SK-N-DZ (cell line): ENCODE measurements at regions not wholly inside any gene's neighbourhood (a gene's known extent, or its start where the extent isn't known, plus 50 kb on each side); places are given as distances from the start of the nearest gene placed in this dataset.

Experiments
- DNase-seq: peaks from one replicate; pipeline ENCODE4 v3.0.0-alpha.2; 2015; ENCODE audit warnings: low spot score

DNA sequence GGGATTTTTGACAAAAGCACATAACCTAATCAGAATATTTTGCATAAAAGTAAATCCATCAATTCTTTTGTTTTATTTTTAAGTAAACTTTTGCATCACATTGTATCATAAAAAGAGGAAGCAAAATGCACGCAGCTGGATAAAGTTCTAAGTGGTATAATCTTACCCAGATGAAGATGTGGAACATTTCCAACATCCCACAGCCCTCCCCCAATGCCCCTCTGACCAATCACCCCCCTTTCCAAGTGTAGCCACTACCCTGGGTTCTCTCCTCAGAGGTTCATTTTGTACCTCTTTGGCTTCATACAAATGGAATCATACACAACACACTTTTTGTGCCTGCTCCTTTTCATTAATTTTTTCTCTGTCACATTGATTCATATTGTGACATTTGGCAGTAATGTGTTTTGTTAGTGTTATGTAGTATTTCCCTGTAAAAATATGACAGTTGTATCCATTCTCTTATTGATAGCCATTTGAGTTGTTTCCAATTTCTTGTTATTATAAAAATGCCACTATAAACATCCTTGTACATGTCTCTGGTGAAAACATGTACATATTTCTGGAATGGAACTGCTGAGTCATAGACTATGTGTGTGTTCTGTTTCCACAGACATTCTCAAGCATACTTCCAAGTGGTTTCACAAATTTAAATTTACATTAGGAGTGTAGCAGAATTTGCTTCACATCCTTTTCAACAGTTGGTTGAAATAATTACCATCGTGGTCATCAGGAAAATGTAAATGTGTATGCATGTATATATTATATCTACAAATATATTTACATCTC, 92.9 kb upstream of the SYNDIG1 start:
- DNase-seq, result no peak

DNA sequence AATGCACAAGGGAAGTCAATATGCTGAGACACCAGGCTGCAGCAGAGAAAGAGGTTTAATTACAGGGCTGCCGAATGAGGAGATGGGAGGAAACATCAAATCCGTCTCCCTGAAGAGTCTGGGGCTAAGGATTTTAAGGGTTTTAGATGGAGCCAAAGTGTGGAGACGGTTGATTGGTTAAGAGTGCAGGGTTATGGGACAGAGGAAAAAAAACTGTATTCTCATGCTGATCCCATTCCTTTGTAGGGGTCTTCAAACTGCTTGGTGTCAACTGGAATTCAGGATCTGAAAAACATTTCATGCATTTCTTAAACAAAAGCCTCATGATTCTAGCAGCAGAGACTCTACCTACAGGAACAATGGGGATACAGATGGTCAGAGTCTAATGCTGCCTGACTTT, 96.1 kb upstream of the SYNDIG1 start:
- no peak for DNase-seq

DNA sequence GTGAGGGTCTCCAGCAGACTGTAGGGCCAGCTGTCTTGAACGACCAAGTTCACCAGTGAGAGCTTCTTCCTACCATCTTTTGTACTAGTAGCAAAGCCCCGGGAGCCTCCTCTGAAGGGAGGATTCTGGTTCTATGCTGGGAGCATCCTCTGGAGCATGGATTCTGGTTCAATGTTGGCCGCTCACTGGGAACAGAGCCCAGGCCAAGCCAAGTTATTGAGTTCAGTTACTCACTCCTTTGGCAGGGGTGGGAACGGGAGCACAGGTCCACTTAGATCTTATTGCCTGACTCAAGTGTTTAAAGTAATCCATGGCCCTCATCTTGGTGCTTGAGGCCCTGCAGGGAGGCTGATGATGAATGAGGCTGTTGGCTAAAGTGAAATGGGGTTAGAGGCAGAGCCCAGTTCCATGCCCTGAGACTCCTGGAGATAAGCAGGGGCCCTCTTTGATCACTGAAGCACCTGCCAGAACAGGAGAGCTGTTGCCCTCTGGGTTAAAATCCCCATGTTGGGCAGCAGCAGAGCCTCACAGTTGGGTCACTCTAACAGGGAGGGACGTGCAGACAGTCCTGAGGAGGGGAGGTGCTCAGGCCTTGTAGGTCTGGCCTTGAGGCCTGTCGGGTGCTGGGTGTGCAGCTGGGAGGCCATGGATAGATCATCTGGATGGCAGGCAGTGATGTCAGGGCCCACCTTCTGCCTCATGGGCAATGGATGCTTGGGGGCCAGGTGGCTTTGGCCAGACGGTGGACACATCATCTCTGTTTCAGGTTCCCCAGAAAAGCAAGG, 98.3 kb upstream of the SYNDIG1 start:
- no peak for DNase-seq

DNA sequence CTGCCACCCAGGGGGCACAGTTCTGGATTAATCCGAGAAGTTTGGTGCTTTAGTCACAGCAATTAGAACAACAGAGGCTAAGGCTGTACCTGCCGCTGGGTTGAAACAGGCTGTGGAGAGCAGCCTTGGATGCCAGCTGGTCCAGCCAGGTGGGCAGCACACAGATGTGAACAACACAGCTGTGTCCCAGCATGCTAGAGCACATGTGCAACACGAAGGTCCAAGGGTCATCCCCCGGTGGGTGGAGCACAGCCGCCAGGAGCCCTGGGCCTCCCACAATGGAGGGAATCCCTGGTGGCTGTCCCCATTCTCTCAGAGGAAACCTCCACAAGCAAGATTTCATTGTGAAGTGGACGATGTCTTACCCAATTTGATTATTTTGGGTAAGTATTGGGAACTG, 99.2 kb upstream of the SYNDIG1 start:
- no peak for DNase-seq

DNA sequence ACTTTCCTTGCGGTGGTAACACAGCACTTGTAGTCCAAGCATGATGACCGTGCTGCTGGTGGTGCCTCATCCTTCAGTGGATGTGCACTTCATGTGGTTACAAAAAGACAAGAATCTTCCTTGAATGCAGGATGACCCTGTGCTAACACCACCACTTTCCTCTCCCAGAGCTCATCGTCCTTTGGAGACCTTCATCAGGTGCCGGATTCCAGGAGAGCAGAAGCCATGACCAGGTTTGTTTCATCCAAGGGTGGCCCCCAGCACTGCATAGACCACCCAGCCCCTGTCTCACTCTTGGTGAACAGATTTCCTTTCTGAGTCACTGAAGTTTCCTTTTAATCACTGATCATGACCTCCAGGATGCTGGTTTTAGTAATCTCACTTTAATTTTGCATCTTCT, 101.2 kb upstream of the SYNDIG1 start:
- no peak for DNase-seq

DNA sequence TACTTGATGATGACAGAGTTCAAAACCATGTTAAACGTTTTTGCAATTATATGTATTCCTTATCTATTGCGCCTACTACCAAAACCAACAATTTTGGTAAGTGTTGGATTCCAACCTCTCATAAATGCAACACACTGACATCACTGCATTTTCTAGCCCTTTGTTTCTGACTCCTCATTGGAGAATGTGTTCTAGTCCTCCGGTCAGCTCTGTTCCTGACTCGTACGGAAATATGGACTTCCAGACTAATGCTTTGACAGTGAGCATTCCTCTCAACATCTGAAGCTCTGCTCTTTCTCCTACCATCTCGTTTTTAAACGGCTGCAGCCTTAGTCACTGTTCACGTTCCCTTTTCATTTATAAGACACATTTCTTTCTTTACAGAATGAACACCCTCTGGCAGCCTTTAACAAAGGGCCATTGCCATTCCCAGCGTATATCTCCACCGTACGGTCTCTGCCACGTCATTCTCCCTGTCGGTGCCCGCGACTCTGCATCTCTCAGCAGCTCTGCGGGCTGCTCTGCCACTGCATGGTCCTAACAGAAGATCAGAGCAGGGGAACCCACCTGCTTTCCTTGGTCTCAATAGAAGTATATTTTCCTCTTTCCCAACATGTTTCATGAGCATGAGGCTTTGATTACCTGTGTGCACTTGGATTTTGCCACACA, 103.0 kb upstream of the SYNDIG1 start:
- DNase-seq, result no peak

DNA sequence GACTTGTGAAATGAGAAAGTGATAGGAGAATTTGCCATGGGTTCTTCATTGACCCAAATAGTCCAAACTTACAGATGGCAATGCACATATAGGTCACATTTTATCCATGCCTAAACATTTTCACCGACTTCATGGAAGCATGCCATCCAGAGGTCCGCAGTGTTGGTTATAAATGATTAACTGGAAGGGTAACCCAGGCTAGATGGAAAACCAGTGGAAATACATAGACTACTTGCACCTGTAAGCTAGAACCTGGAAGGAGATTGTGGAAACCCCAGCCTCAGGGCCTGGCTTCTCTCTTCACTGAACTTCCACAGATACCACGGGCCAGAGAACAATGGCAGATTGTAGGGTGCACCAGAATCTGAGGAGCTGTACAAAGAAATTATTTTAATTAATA, 103.8 kb upstream of the SYNDIG1 start:
- no peak for DNase-seq

- no peak for DNase-seq
Observed at GRCh38 chr20:24364482-24364881, 104.9 kb upstream of the SYNDIG1 start.

DNA sequence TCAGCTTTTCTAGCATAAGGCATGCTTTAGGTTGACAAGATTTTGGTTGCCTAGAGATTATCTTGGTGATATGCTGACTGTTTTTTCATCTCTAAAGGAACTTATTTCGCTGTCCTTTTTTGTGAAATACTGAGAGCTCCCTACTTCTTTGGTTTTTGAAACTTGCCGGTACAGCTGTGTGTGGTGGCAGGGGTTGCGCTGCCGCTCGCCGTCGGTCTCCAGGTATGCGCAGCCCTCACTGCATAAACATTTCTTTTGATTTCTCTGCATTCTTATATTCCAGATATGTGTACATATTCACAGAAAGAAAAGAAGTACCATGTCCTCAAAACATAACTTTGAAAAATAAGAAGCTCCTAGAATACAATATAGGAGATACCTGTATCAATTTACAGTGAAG, 106.4 kb upstream of the SYNDIG1 start:
- no peak for DNase-seq

DNA sequence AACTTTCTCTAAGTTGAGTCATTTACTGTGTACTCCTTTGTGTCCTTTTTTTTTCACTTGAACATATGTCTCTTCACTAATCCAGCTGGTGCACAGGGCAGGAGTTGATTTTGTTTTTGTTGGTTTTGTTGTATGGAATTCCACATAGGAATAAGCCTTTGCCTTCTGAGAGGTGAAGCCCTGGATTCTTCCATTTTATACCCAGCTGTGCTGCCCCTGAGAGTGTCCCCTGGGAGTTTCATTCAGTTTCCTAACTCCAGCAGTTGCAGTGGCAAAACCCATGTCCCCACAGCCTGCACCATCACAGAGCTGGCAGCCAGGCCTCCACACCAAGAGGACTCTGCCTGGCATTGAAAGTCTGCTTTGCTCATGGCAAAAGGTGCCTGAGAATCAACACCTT, 107.3 kb upstream of the SYNDIG1 start:
- DNase-seq, result no peak

GRCh38 chr20:24361541-24361940, 107.9 kb upstream of the SYNDIG1 start:
- no peak for DNase-seq

DNA sequence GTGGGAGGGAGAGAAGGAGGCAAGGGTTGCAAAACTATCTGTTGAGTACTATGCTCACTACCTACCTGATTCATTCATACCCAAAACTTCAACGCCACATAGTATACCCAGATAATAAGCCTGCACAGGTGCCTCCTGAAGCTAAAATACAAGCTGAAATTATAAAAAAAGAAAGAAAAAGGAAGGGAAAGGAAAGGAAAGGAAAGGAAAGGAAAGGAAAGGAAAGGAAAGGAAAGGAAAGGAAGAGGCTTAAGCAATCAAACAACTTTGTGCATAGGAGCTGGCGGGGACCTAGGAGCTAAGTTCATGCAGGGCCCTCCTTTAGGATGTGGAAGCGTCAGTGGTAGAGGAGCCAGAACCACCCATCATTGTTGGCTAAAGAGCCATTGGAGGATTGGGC, 108.9 kb upstream of the SYNDIG1 start:
- no peak for DNase-seq

DNA sequence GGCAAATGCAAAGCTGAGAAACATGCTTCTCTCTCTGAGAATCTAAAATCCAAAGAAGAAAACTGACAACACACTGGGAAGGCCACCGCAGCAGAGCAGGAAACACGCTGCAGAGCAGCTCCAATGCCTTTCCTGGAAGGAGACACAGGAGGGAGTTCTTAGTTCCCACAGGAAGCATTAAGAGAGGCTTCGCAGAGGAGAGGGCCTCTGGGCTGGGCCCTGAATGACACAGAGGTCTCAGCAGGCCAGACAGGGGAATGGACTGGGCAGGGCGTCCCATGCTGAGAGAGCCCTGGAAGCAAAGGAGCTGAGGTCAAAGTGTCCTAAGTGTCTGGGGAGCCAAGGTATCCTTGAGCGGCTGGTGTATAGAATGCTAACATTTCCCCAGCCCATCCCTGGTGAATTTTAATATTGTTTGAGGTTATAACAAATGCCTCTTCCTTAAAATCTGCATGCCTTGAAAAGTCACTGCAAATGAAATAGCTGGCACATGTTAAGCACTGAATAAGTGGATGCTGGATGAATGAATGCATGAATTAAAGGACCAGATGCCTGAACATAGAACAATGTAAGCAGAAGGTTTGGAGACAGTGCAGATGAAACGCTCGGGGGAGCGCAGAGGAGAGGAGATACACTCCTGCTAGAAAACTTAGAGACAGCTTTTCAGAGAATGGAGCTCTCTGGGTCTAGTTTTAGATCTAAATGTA, 110.0 kb upstream of the SYNDIG1 start:
- no peak for DNase-seq

DNA sequence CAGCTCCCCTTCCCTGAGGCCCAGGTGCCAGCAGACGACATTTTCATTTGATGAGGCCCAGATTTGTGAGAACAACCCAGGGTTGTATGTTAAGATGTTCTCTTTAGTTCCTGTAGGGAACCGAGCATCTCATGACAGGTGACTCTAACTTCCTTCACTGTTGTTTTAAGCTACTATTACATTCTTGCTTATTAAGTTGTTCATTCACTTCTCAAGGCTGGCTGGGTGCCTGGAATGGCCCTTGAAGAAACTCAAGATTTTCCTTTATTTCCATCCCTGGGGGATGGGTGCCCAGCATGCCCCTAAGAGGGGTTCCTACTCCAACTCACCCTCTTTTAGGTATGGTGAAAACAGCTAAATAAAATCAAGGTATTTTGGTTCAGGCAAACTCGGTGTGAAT, 111.5 kb upstream of the SYNDIG1 start:
- no peak for DNase-seq

DNA sequence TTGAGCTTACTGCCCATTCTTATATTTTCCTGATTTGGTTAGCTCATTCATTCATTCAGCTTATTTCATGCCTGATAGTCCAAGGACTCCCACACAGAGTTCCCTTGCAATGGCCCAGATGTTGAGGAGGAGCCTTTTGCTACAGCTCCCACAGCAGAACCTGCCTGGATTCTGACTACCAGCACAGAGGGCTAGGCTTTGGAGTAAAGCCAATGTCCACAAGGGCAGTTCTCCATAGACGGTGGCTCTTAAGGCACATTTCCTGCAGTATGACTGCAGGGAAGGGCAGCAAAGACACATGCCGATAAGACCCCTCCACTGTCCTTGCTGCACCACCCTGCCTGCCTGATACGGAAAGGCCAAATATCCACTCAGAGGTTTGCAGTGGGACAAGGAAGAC, 112.3 kb upstream of the SYNDIG1 start:
- no peak for DNase-seq

GRCh38 chr20:24353135-24353690, 116.2 kb upstream of the SYNDIG1 start:
- no peak for DNase-seq

DNA sequence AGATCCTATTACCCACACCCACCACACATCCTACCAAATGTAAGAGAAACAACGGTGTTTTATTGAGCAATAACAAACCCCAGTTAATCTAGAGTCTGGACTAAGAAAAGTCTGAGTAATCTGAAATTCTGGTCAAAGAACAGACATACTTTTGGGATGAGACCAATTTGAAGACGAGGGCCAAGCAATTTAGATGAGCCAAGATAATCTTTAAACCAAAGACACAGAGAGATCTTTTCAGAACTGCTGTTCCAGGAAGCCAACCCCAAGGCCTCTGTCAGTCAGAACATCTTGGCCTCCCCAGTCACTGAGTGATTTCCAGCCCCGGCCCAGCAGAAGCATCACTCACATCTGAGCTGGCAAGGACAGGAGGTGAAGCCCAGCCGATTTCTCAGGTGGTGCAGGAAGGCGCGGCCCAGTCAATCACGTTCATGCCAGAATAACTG, 118.5 kb upstream of the SYNDIG1 start:
- no peak for DNase-seq

GRCh38 chr20:24341781-24342180, 127.6 kb upstream of the SYNDIG1 start:
- DNase-seq, result no peak

DNA sequence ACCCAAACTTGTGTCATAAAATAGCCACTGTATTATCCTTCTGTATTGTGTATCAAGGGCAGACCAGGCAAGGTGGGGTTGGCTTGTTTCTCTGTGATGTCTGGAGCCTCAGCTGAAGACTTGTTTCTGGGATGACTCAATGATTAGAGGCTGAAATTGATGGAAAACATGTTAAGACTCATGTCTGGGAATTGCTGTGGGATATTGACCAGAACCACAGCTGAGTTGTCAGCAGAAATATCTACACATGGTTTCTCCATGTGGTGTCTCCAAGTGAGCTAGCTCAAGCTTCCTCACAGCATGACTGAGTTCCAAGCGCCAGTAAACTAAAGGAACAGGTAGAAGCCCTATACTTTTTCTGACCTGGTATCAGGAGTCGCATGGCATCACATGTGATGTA, 128.5 kb upstream of the SYNDIG1 start:
- DNase-seq, result no peak

DNA sequence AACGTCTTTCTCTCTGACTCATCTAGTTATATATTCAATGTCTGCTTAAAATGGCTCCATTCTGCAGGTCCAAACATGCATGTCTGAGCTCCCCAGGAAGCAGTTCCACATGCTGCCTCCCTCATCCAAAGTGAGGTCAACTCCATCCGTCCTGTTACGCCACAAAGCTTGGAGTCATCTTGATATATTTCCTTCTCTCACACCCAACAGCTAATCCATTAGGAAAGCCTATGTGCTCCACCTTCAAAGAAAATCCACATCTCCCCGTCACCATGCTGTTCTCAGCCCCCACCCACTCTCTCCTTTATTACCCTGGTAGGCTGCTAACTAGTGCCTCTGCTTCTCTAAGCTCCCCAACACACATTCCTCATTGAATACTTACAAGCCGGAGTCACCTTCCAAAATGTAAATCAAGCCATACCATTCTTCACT, 130.2 kb upstream of the SYNDIG1 start:
- no peak for DNase-seq

DNA sequence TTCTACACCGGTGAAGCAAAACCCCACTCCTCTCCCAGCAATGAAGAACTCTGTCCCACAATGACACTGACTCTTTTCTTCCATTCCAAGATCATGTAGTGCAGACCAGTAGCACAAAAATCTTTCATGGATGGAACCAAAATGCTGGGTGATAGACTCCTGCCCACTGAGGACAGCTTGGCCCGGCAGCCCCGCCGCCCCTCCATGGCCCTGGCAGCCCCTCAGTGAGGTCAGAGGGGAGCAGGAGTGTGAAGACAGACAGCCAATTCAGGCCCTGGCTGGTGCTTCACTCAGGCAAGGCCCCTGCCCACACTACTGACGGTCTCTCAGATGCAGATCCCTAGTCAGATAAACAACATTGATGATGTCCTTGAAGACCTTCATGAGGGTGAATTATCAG, 131.9 kb upstream of the SYNDIG1 start:
- no peak for DNase-seq

DNA sequence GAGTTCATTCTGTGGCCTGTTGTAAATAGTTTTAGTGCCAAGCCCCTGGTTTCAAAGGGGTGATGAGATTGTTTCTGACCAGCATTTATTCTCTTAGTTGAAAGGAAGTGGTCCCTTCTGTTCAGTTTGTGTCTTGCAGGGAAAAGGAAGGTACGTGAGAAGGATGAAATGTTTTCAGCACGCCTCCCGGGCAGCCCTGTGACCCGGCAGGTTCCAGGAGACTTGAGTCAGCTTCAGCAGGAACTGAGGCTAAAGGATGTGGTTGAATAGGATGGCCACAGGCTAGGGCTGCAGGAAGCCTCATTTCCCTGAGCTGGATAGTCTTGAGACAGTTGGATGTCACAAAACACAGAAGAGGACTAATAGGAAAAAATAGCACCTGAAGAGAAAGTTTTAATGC, 132.4 kb upstream of the SYNDIG1 start:
- DNase-seq, result no peak
